OCI-LY7 (cell line): ENCODE measurements at regions not wholly inside any gene's neighbourhood (a gene's known extent, or its start where the extent isn't known, plus 50 kb on each side); places are given as distances from the start of the nearest gene placed in this dataset.

Source experiments
- EZH2phosphoT487 ChIP-seq: fragments of 200-600 bp; sonication (generic); IDR thresholded peaks from 2 replicates; pipeline ENCODE4 v1.6.1; 2018; ENCODE audit warnings: low read depth, borderline replicate concordance, mild to moderate bottlenecking, mixed run types, antibody characterized with exemption, low read length, moderate library complexity, mixed read lengths
- TF ChIP-seq, protein P1 (sequence below): fragments of 200-600 bp; sonication (generic); conservative IDR thresholded peaks from 2 replicates; pipeline ENCODE4 v1.5.1; 2014; ENCODE audit warnings: mild to moderate bottlenecking, antibody characterized with exemption, low read length, moderate library complexity, mixed read lengths

- TF ChIP-seq, protein P1, sequence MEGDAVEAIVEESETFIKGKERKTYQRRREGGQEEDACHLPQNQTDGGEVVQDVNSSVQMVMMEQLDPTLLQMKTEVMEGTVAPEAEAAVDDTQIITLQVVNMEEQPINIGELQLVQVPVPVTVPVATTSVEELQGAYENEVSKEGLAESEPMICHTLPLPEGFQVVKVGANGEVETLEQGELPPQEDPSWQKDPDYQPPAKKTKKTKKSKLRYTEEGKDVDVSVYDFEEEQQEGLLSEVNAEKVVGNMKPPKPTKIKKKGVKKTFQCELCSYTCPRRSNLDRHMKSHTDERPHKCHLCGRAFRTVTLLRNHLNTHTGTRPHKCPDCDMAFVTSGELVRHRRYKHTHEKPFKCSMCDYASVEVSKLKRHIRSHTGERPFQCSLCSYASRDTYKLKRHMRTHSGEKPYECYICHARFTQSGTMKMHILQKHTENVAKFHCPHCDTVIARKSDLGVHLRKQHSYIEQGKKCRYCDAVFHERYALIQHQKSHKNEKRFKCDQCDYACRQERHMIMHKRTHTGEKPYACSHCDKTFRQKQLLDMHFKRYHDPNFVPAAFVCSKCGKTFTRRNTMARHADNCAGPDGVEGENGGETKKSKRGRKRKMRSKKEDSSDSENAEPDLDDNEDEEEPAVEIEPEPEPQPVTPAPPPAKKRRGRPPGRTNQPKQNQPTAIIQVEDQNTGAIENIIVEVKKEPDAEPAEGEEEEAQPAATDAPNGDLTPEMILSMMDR = no peak
- no peak for TF ChIP-seq EZH2phosphoT487
These were observed 344.9 kb upstream of the PAPPA start for GRCh38 chr9:115808695-115809094.
